GM23248 (cell line): ENCODE measurements at regions not wholly inside any gene's neighbourhood (a gene's known extent, or its start where the extent isn't known, plus 50 kb on each side); places are given as distances from the start of the nearest gene placed in this dataset.
A peak's percentile ranks its signal among the peaks of the same experiment; 100 is the strongest.
"Not testable (repeated sequence)": the region's sequence is repeated elsewhere in the genome, so short reads cannot be mapped to it uniquely, and the experiment has no call there.

Experiments
- DNase-seq: peaks from one replicate; pipeline ENCODE4 v3.0.0-alpha.2; 2015
- H2AFZ ChIP-seq: fragments of 200-600 bp; sonication (generic); 2 replicates; pipeline ENCODE4 v1.6.1; 2016; ENCODE audit warnings: antibody characterized with exemption
- H3F3A ChIP-seq: fragments of 200-600 bp; sonication (generic); 2 replicates; pipeline ENCODE4 v1.6.1; 2016; ENCODE audit warnings: mild to moderate bottlenecking, antibody characterized with exemption, mixed run types; ENCODE audit not compliant: insufficient read depth
- H3K27ac ChIP-seq: fragments of 200-600 bp; sonication (generic); 2 replicates; pipeline ENCODE4 v1.5.1; 2016; ENCODE audit warnings: mild to moderate bottlenecking
- H3K27me3 ChIP-seq: fragments of 200-600 bp; sonication (generic); replicated peaks from 2 replicates; pipeline ENCODE4 v1.6.1; 2016; ENCODE audit warnings: mild to moderate bottlenecking; ENCODE audit not compliant: insufficient read depth
- H3K36me3 ChIP-seq: fragments of 200-600 bp; sonication (generic); 2 replicates; pipeline ENCODE4 v1.6.1; 2016; ENCODE audit warnings: low read depth, mild to moderate bottlenecking
- H3K4me1 ChIP-seq: fragments of 200-600 bp; sonication (generic); 2 replicates; pipeline ENCODE4 v1.6.1; 2016; ENCODE audit warnings: mild to moderate bottlenecking; ENCODE audit not compliant: insufficient read depth
- H3K4me2 ChIP-seq: fragments of 200-600 bp; sonication (generic); one replicate; pipeline ENCODE4 v1.6.1; 2016; ENCODE audit warnings: mild to moderate bottlenecking; ENCODE audit not compliant: unreplicated experiment
- H3K4me3 ChIP-seq: fragments of 200-600 bp; sonication (generic); 2 replicates; pipeline ENCODE4 v1.5.1; 2016; ENCODE audit warnings: mild to moderate bottlenecking
- H3K79me2 ChIP-seq: fragments of 200-600 bp; sonication (generic); 2 replicates; pipeline ENCODE4 v1.6.1; 2016; ENCODE audit warnings: mild to moderate bottlenecking; ENCODE audit not compliant: insufficient read depth
- H3K9ac ChIP-seq: fragments of 200-600 bp; sonication (generic); 2 replicates; pipeline ENCODE4 v1.6.1; 2016; ENCODE audit warnings: mild to moderate bottlenecking
- H3K9me2 ChIP-seq: fragments of 200-600 bp; sonication (generic); 2 replicates; pipeline ENCODE4 v1.6.1; 2016; ENCODE audit warnings: mixed run types, mild to moderate bottlenecking, moderate library complexity; ENCODE audit not compliant: insufficient read depth
- H3K9me3 ChIP-seq: fragments of 200-600 bp; sonication (generic); one replicate; pipeline ENCODE4 v1.6.1; 2017; ENCODE audit warnings: low read depth
- H4K20me1 ChIP-seq: fragments of 200-600 bp; sonication (generic); 2 replicates; pipeline ENCODE4 v1.6.0; 2016; ENCODE audit not compliant: insufficient read depth
- WGBS, 2 experiments: methylation state at CpG; one replicate each; pipeline ENCODE4 v1.1.6; 2015 to 2017; ENCODE audit warnings: low lambda C conversion rate in 2 of 2, low coverage in 1 of 2; ENCODE audit errors: missing lambda C conversion rate in 2 of 2; 5-methylcytosine and 5-hydroxymethylcytosine counted together
- in situ Hi-C: fragments of 300-500 bp; cut with MboI; formaldehyde crosslinking; loops from 2 replicates; pipeline ENCODE4 v1.15.0; 2020

GRCh38 chr3:75445234-75445633, 218.9 kb upstream of the FRG2C start:
- 87 to 90% methylated on average over 6 of the region's 6 CpGs for WGBS, 2 experiments
- in situ Hi-C loops, H4K20me1 ChIP-seq, H3K9me2 ChIP-seq, H3K27me3 ChIP-seq, H3K9ac ChIP-seq, H3K9me3 ChIP-seq, H2AFZ ChIP-seq, H3K4me3 ChIP-seq, H3F3A ChIP-seq, H3K4me2 ChIP-seq, H3K79me2 ChIP-seq, H3K36me3 ChIP-seq, H3K27ac ChIP-seq, DNase-seq, H3K4me1 ChIP-seq: not testable (repeated sequence)

- H3K27ac ChIP-seq, H3K27me3 ChIP-seq, H2AFZ ChIP-seq, H4K20me1 ChIP-seq, H3K9ac ChIP-seq, H3K4me1 ChIP-seq, H3K9me2 ChIP-seq, H3K36me3 ChIP-seq, H3F3A ChIP-seq, H3K4me3 ChIP-seq, H3K4me2 ChIP-seq, H3K79me2 ChIP-seq, DNase-seq, in situ Hi-C loops, H3K9me3 ChIP-seq: not testable (repeated sequence)
- 87 to 88% methylated on average over 11 of the region's 11 CpGs for WGBS, 2 experiments
These were observed 217.2 kb upstream of the FRG2C start for GRCh38 chr3:75446948-75447347.

- whole genome bisulfite sequencing, 2 experiments: 47 to 48% methylated on average over 11 of the region's 11 CpGs
- H3K4me3 ChIP-seq, H3K9me2 ChIP-seq, H3K9ac ChIP-seq, H3F3A ChIP-seq, H3K4me2 ChIP-seq, H2AFZ ChIP-seq, H3K79me2 ChIP-seq, in situ Hi-C loops, H3K4me1 ChIP-seq, H3K27me3 ChIP-seq, H3K36me3 ChIP-seq, H4K20me1 ChIP-seq, H3K27ac ChIP-seq, H3K9me3 ChIP-seq: not testable (repeated sequence)
- DNase-seq: peak; percentile 19
These were observed 210.8 kb upstream of the FRG2C start for GRCh38 chr3:75453328-75453727.

- DNase-seq, H4K20me1 ChIP-seq, H3K9me2 ChIP-seq, H3K27ac ChIP-seq, H3K4me1 ChIP-seq, H3K9ac ChIP-seq, H2AFZ ChIP-seq, H3K36me3 ChIP-seq, in situ Hi-C loops, H3K4me2 ChIP-seq, H3K9me3 ChIP-seq, H3K79me2 ChIP-seq, H3K27me3 ChIP-seq, H3F3A ChIP-seq, H3K4me3 ChIP-seq: not testable (repeated sequence)
- WGBS, 2 experiments: 65 to 70% methylated on average over 1 of the region's 1 CpG
These were observed 210.3 kb upstream of the FRG2C start for GRCh38 chr3:75453839-75454238.

- WGBS, 2 experiments: 53 to 61% methylated on average over 3 to 4 of the region's 4 CpGs
- H2AFZ ChIP-seq, DNase-seq, in situ Hi-C loops, H3K4me2 ChIP-seq, H3K27me3 ChIP-seq, H4K20me1 ChIP-seq, H3K9me2 ChIP-seq, H3K9ac ChIP-seq, H3K9me3 ChIP-seq, H3K4me3 ChIP-seq, H3K4me1 ChIP-seq, H3F3A ChIP-seq, H3K79me2 ChIP-seq, H3K36me3 ChIP-seq, H3K27ac ChIP-seq: not testable (repeated sequence)
These were observed 189.6 kb upstream of the FRG2C start for GRCh38 chr3:75474530-75474929.

GRCh38 chr3:75496600-75496999, 167.5 kb upstream of the FRG2C start:
- WGBS, 2 experiments: 37 to 45% methylated on average over 2 of the region's 2 CpGs
- H3K9ac ChIP-seq, H3K27me3 ChIP-seq, H3K27ac ChIP-seq, in situ Hi-C loops, H3F3A ChIP-seq, H3K4me2 ChIP-seq, H3K4me1 ChIP-seq, H2AFZ ChIP-seq, H3K4me3 ChIP-seq, H4K20me1 ChIP-seq, H3K79me2 ChIP-seq, H3K9me2 ChIP-seq, H3K36me3 ChIP-seq, H3K9me3 ChIP-seq: not testable (repeated sequence)
- peak; percentile 8 for DNase-seq

GRCh38 chr3:75500357-75500756, 163.8 kb upstream of the FRG2C start:
- H3K9me3 ChIP-seq, H3K4me3 ChIP-seq, H3K27me3 ChIP-seq, DNase-seq, H3K4me1 ChIP-seq, H4K20me1 ChIP-seq, H3K9ac ChIP-seq, H3K9me2 ChIP-seq, H2AFZ ChIP-seq, in situ Hi-C loops, H3F3A ChIP-seq, H3K36me3 ChIP-seq, H3K79me2 ChIP-seq, H3K4me2 ChIP-seq, H3K27ac ChIP-seq: not testable (repeated sequence)
- 67 to 73% methylated on average over 4 of the region's 4 CpGs for WGBS, 2 experiments

GRCh38 chr3:75502171-75502570, 162.0 kb upstream of the FRG2C start:
- H3K27me3 ChIP-seq, H3K4me2 ChIP-seq, H3K79me2 ChIP-seq, H3K9me3 ChIP-seq, DNase-seq, H2AFZ ChIP-seq, in situ Hi-C loops, H4K20me1 ChIP-seq, H3K36me3 ChIP-seq, H3K9me2 ChIP-seq, H3F3A ChIP-seq, H3K9ac ChIP-seq, H3K4me1 ChIP-seq, H3K4me3 ChIP-seq, H3K27ac ChIP-seq: not testable (repeated sequence)
- 49 to 52% methylated on average over 9 of the region's 9 CpGs for WGBS, 2 experiments
